Fibroblast of lung (primary cell): ENCODE measurements at regions not wholly inside any gene's neighbourhood (a gene's known extent, or its start where the extent isn't known, plus 50 kb on each side); places are given as distances from the start of the nearest gene placed in this dataset.

Source experiments
- DNase-seq, 2 donors: peaks; one replicate each; pipeline versions ENCODE4 v3.0.0 to v3.0.0-alpha.2; 2010; ENCODE audit warnings: low read depth in 2 of 2
- H2AFZ ChIP-seq: 2 replicates; pipeline ENCODE4 v1.5.1; 2012; ENCODE audit warnings: low read length, control low read depth, inconsistent platforms
- H3K27ac ChIP-seq: 2 replicates; pipeline ENCODE4 v1.5.1; 2011; ENCODE audit warnings: low read length, control low read depth; ENCODE audit not compliant: insufficient read depth
- H3K27me3 ChIP-seq: 2 replicates; pipeline ENCODE4 v1.5.1; 2011; ENCODE audit warnings: mild to moderate bottlenecking, low read length; ENCODE audit not compliant: control insufficient read depth, insufficient read depth
- H3K36me3 ChIP-seq: 2 replicates; pipeline ENCODE4 v1.5.1; 2011; ENCODE audit warnings: low read length; ENCODE audit not compliant: control insufficient read depth, insufficient read depth
- H3K4me1 ChIP-seq: 2 replicates; pipeline ENCODE4 v1.5.1; 2011; ENCODE audit warnings: low read length; ENCODE audit not compliant: control insufficient read depth, insufficient read depth; ENCODE audit errors: extremely low read depth
- H3K4me2 ChIP-seq: 2 replicates; pipeline ENCODE4 v1.5.1; 2011; ENCODE audit warnings: low read length, control low read depth; ENCODE audit not compliant: insufficient read depth; ENCODE audit errors: extremely low read depth
- H3K4me3 ChIP-seq, 4 experiments: fragments of 200-600 bp in 1 of 4; sonication (generic) in 1 of 4; replicated peaks in 1 of 4; 2 replicates each; pipeline ENCODE4 v1.5.1; 2011 to 2016; ENCODE audit warnings: low read length in 4 of 4, low read depth in 3 of 4, mild to moderate bottlenecking in 3 of 4, control low read depth in 2 of 4, inconsistent platforms in 1 of 4, mixed read lengths in 1 of 4; ENCODE audit not compliant: insufficient read depth in 1 of 4; ENCODE audit errors: control extremely low read depth in 1 of 4
- H3K79me2 ChIP-seq: 2 replicates; pipeline ENCODE4 v1.5.1; 2012; ENCODE audit warnings: mild to moderate bottlenecking, low read length, inconsistent platforms; ENCODE audit not compliant: control insufficient read depth, insufficient read depth
- H3K9ac ChIP-seq: 2 replicates; pipeline ENCODE4 v1.5.1; 2011; ENCODE audit warnings: mild to moderate bottlenecking, low read length, control low read depth; ENCODE audit not compliant: insufficient read depth
- H3K9me3 ChIP-seq: 2 replicates; pipeline ENCODE4 v1.5.1; 2012; ENCODE audit warnings: low read depth, low read length; ENCODE audit not compliant: control insufficient read depth, insufficient read depth
- H4K20me1 ChIP-seq: 2 replicates; pipeline ENCODE4 v1.5.1; 2011; ENCODE audit warnings: low read length; ENCODE audit not compliant: control insufficient read depth, insufficient read depth; ENCODE audit errors: extremely low read depth
- CTCF ChIP-seq, 2 donors: IDR thresholded peaks in 1 of 2; conservative IDR thresholded peaks in 1 of 2; 1 replicate in 1 of 2; 2 replicates in 1 of 2; pipeline ENCODE4 v1.5.1; 2011 to 2012; ENCODE audit warnings: low read length in 2 of 2, control low read depth in 1 of 2, inconsistent platforms in 1 of 2, low read depth in 1 of 2, mild to moderate bottlenecking in 1 of 2
- EZH2 ChIP-seq: IDR thresholded peaks from 2 replicates; pipeline ENCODE4 v1.5.1; 2012; ENCODE audit warnings: low read length, control low read depth, mild to moderate bottlenecking; ENCODE audit errors: missing control alignments

- Histone ChIP-seq H3K27ac (no peak overlapping the region), H3K79me2 (no peaks in the 10 kb centered on the region), H4K20me1 (no peaks in the 10 kb centered on the region), H3K4me1 (peaks cover 2% of the 10 kb centered on the region), H3K27me3 (no peaks in the 10 kb centered on the region), H3K4me2 (no peak overlapping the region), H3K4me3 (no peak overlapping the region), H3K9ac (no peak overlapping the region), H2AFZ (no peak overlapping the region), H3K9me3 (no peaks in the 10 kb centered on the region), H3K36me3 (no peaks in the 10 kb centered on the region)
- TF ChIP-seq CTCF (conservative IDR thresholded peaks at IDR 0.05 in 1 of 2, IDR thresholded peaks at IDR 0.05 in 1 of 2; ENCODE audit: low read depth in 1 of 2, low read length in 2 of 2) = no peak
- TF ChIP-seq EZH2 = no peak
- peak; percentile 61 to 99 for DNase-seq
Observed at GRCh38 chr3:177449360-177450006, 252.2 kb upstream of the TBL1XR1 start.

- Histone ChIP-seq H3K4me3 (no peak overlapping the region), H4K20me1 (no peaks in the 10 kb centered on the region), H3K4me2 (no peak overlapping the region), H3K27ac (no peak overlapping the region), H3K79me2 (no peaks in the 10 kb centered on the region), H3K9ac (no peak overlapping the region), H3K27me3 (no peaks in the 10 kb centered on the region), H3K9me3 (no peaks in the 10 kb centered on the region), H3K4me1 (peaks cover 2% of the 10 kb centered on the region), H3K36me3 (no peaks in the 10 kb centered on the region), H2AFZ (no peak overlapping the region)
- peak in 1 of 2 donors; percentile 93 for DNase-seq
- TF ChIP-seq EZH2 = no peak
Observed at GRCh38 chr3:177451301-177451750, 254.0 kb upstream of the TBL1XR1 start.

- peaks cover 2% of the 10 kb centered on the region for H3K4me1 ChIP-seq
- H3K27ac ChIP-seq = peak overlapping the region; percentile 38
- no peaks in the 10 kb centered on the region for H3K79me2 ChIP-seq
- H3K36me3 ChIP-seq = no peaks in the 10 kb centered on the region
- H3K4me3 ChIP-seq = no peak overlapping the region
- H3K9me3 ChIP-seq = no peaks in the 10 kb centered on the region
- no peak overlapping the region for H2AFZ ChIP-seq
- no peak overlapping the region for H3K9ac ChIP-seq
- peak; percentile 83 to 96 for DNase-seq
- peak overlapping the region; percentile 72 for H3K4me2 ChIP-seq
- H3K27me3 ChIP-seq = no peaks in the 10 kb centered on the region
- H4K20me1 ChIP-seq = no peaks in the 10 kb centered on the region
- TF ChIP-seq CTCF (conservative IDR thresholded peaks at IDR 0.05 in 1 of 2, IDR thresholded peaks at IDR 0.05 in 1 of 2; ENCODE audit: low read depth in 1 of 2, low read length in 2 of 2) = no peak
- no peak for TF ChIP-seq EZH2
Observed at GRCh38 chr3:177451864-177452830, 254.9 kb upstream of the TBL1XR1 start.
